Activated T-helper 17 cell treated with anti-CD3 and anti-CD28 coated beads, Interleukin-2, amount 50 U/mL, for 72 hours (primary cell): ENCODE measurements at regions not wholly inside any gene's neighbourhood (a gene's known extent, or its start where the extent isn't known, plus 50 kb on each side); places are given as distances from the start of the nearest gene placed in this dataset.
"Not testable (repeated sequence)": the region's sequence is repeated elsewhere in the genome, so short reads cannot be mapped to it uniquely, and the experiment has no call there.

Experiments
- ATAC-seq: fragments of 150-1000 bp; cut with Tn5 transposase; replicated peaks from 2 replicates; pipeline ENCODE4 v1.10.0; 2021; ENCODE audit warnings: mild to moderate bottlenecking, moderate library complexity
- H3K27ac Mint-ChIP-seq: one replicate; pipeline ENCODE4 v1.8.0; 2022; ENCODE audit warnings: mixed read lengths
- H3K27me3 Mint-ChIP-seq: one replicate; pipeline ENCODE4 v1.8.0; 2022; ENCODE audit warnings: mixed read lengths
- H3K36me3 Mint-ChIP-seq: one replicate; pipeline ENCODE4 v1.8.0; 2022; ENCODE audit warnings: low read depth, mild to moderate bottlenecking, mixed read lengths
- H3K4me1 Mint-ChIP-seq: one replicate; pipeline ENCODE4 v1.8.0; 2022; ENCODE audit warnings: mixed read lengths
- H3K4me3 Mint-ChIP-seq: one replicate; pipeline ENCODE4 v1.8.0; 2022; ENCODE audit warnings: mild to moderate bottlenecking, mixed read lengths
- H3K9me3 Mint-ChIP-seq: one replicate; pipeline ENCODE4 v1.8.0; 2022; ENCODE audit warnings: mixed read lengths

GRCh38 chr6:142016666-142017065, 116.1 kb upstream of the GJE1 start:
- ATAC-seq, H3K27ac Mint-ChIP-seq: not testable (repeated sequence)
- peaks cover 17% of the 10 kb centered on the region for H3K27me3 Mint-ChIP-seq

DNA sequence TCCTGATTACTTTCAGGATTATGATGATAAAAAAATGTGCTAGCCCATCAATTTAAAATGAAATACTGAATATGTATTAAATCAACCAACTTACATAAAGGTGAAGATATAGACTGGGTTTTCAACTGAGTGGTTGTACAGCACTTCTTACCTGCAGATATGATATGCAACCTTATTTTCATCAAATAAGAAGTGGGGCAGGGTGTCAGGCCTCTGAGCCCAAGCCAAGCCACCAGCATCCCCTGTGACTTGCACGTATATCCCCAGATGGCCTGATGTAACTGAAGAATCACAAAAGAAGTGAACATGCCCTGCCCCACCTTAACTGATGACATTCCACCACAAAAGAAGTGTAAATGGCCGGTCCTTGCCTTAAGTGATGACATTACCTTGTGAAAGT, 117.3 kb upstream of the GJE1 start:
- not testable (repeated sequence) for H3K4me3 Mint-ChIP-seq, H3K9me3 Mint-ChIP-seq

More at GRCh38 chr6:142016666-142017065, 116.1 kb upstream of the GJE1 start:
- H3K36me3 Mint-ChIP-seq, H3K4me3 Mint-ChIP-seq, H3K9me3 Mint-ChIP-seq: not testable (repeated sequence)
- peaks cover 18% of the 10 kb centered on the region for H3K4me1 Mint-ChIP-seq

DNA sequence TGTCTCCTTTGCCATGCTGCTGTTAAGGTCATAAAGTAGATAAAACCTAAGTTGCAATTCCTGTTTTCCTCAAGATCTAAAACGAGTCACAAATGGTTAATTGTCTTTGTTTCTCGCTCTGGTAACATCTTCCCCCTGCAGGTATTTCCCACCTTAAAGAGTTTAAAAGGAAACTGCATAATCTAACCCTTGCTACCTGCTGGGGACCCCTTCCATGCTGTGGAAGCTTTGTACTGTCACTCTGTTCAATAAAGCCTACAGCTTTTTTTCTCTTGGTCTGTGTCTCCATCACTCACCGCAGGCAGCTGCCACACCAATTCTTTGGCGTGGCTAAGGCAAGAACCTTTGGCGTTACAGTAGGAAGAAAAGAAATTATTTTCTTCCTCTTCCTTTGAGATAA, 117.7 kb upstream of the GJE1 start:
- H3K27me3 Mint-ChIP-seq, result peaks cover 17% of the 10 kb centered on the region
- peaks cover 18% of the 10 kb centered on the region for H3K4me1 Mint-ChIP-seq
- H3K9me3 Mint-ChIP-seq, result no peaks in the 10 kb centered on the region
- no peak overlapping the region for H3K4me3 Mint-ChIP-seq
- no peaks in the 10 kb centered on the region for H3K36me3 Mint-ChIP-seq
- H3K27ac Mint-ChIP-seq, result no peak overlapping the region
- no peak for ATAC-seq

More for the DNA sequence above, 117.3 kb upstream of the GJE1 start:
- Mint-ChIP-seq H3K27me3 (peaks cover 17% of the 10 kb centered on the region), H3K4me1 (peaks cover 18% of the 10 kb centered on the region)
- not testable (repeated sequence) for H3K27ac Mint-ChIP-seq, H3K36me3 Mint-ChIP-seq, ATAC-seq

DNA sequence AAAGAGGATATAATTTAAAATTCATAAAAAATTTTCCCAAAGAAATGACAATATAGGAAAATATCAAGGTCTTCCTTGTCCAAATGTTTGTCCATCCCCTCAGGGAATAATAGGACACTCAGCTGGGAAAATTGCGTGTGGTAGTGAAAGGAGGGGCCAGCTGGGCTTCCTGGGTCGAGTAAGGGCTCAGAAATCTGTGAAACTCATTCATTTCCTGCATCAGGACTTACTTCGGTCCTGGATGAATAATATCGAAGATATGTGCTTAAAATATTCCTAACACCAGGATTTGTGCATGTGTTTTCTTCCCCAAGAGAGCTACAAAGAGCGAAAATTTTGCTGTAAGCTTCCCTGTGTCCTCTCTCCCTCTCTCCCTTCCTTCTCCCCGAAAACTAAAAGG, 118.2 kb upstream of the GJE1 start:
- Mint-ChIP-seq H3K27me3 (peaks cover 17% of the 10 kb centered on the region), H3K4me1 (peaks cover 18% of the 10 kb centered on the region), H3K36me3 (no peaks in the 10 kb centered on the region)

GRCh38 chr6:142013875-142014495, 118.7 kb upstream of the GJE1 start:
- H3K27ac Mint-ChIP-seq, result peak overlapping the region; percentile 40
- no peaks in the 10 kb centered on the region for H3K36me3 Mint-ChIP-seq
- no peak for ATAC-seq
- no peaks in the 10 kb centered on the region for H3K9me3 Mint-ChIP-seq
- peaks cover 18% of the 10 kb centered on the region for H3K4me1 Mint-ChIP-seq
- no peak overlapping the region for H3K4me3 Mint-ChIP-seq
- H3K27me3 Mint-ChIP-seq, result peaks cover 17% of the 10 kb centered on the region

More for the DNA sequence above, 118.2 kb upstream of the GJE1 start:
- H3K9me3 Mint-ChIP-seq, result no peaks in the 10 kb centered on the region
- no peak for ATAC-seq
- no peak overlapping the region for H3K4me3 Mint-ChIP-seq
- peak overlapping the region; percentile 40 for H3K27ac Mint-ChIP-seq

DNA sequence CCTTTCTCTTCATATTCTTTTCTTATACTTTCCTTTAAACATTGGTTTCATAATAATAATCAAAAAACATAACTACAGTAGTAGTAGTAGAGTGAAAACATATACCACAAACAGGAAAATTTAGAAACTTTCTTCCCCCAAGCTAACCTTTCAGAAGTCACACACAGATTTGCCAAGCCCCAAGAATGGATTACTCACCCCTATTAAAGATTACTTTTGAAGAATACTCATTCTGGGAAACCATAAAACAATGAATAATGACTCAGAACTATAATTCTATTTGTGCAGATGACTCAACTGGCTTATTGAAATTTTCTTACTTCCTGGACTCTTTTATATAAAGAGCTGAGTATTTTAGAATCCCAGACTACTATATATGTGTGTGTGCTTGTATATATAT, 119.4 kb upstream of the GJE1 start:
- H3K4me3 Mint-ChIP-seq, result peak overlapping the region; percentile 15
- peak; percentile 95 for ATAC-seq
- H3K9me3 Mint-ChIP-seq, result no peaks in the 10 kb centered on the region
- no peaks in the 10 kb centered on the region for H3K36me3 Mint-ChIP-seq
- H3K4me1 Mint-ChIP-seq, result peaks cover 18% of the 10 kb centered on the region
- H3K27ac Mint-ChIP-seq, result peak overlapping the region; percentile 62
- H3K27me3 Mint-ChIP-seq, result peaks cover 17% of the 10 kb centered on the region

DNA sequence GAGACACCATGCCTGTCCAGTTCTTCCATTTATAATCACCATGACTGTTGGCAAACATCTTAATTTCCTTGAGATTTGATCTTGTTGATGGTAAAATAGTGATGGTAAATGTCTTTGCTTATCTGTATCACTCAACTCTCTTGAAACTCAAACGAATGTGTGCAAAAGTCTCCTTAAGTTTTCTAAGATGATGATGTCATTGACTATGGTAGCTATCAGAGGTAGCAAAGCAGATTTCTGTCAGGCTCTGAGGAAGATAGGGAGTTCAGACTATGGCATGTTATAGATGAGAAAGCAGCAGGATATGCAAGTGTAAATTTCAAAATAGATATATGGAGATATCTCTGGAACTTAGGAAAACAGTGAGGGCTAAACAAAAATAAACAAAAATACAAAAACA, 121.0 kb upstream of the GJE1 start:
- Mint-ChIP-seq H3K9me3 (no peaks in the 10 kb centered on the region), H3K4me3 (no peak overlapping the region), H3K27ac (no peak overlapping the region), H3K36me3 (no peaks in the 10 kb centered on the region), H3K4me1 (peaks cover 18% of the 10 kb centered on the region), H3K27me3 (peaks cover 13% of the 10 kb centered on the region)
- no peak for ATAC-seq

DNA sequence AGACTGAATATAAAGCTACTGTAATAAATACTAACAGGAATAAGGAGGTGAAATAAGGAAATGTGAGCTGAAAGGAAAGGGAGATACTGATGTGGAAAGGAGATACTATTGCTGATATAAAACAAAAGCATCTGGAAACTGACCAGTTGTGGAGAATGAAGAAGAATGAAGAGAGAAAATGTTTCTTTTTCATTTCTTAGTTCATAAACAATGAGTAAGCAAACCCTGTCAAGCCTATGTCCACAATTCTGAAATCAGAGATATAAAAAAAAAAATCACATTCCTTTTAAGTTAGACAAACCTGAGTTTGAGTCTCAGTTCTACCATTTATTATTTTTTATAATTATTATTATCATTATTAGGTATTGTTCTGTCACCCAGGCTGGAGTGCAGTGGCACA, 121.6 kb upstream of the GJE1 start:
- Mint-ChIP-seq H3K9me3 (no peaks in the 10 kb centered on the region), H3K4me1 (peaks cover 18% of the 10 kb centered on the region), H3K4me3 (no peak overlapping the region), H3K36me3 (no peaks in the 10 kb centered on the region), H3K27ac (no peak overlapping the region), H3K27me3 (peaks cover 13% of the 10 kb centered on the region)
- ATAC-seq, result no peak

DNA sequence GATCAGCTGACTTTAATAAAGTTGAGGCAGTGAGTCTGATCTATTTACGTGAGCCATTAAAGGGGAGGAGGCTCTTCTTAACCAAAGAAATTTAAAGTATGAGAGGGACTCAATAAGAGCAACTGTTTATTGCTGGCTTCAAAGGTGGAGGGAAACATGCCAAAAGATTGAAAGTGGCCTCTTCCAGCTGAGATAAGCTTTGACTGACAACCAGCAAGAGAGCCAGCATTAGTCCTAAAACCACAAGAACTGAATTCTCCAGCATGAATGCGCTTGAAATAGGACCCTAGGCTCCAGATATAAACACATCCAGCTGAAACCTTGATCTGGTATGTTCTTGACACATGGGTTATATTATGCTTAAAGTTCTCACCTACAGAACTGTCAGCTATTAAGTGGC, 123.1 kb upstream of the GJE1 start:
- H3K27me3 Mint-ChIP-seq, result peaks cover 8% of the 10 kb centered on the region
- no peak overlapping the region for H3K27ac Mint-ChIP-seq
- H3K4me1 Mint-ChIP-seq, result peaks cover 14% of the 10 kb centered on the region
- no peaks in the 10 kb centered on the region for H3K9me3 Mint-ChIP-seq
- no peak overlapping the region for H3K4me3 Mint-ChIP-seq
- H3K36me3 Mint-ChIP-seq, result no peaks in the 10 kb centered on the region
- ATAC-seq, result no peak

- peaks cover 7% of the 10 kb centered on the region for H3K4me1 Mint-ChIP-seq
- ATAC-seq, result no peak
- peaks cover 3% of the 10 kb centered on the region for H3K27me3 Mint-ChIP-seq
- H3K27ac Mint-ChIP-seq, result no peak overlapping the region
- H3K36me3 Mint-ChIP-seq, result no peaks in the 10 kb centered on the region
- H3K4me3 Mint-ChIP-seq, result no peak overlapping the region
- no peaks in the 10 kb centered on the region for H3K9me3 Mint-ChIP-seq
Measured at GRCh38 chr6:142008781-142009180, 123.9 kb upstream of the GJE1 start.

DNA sequence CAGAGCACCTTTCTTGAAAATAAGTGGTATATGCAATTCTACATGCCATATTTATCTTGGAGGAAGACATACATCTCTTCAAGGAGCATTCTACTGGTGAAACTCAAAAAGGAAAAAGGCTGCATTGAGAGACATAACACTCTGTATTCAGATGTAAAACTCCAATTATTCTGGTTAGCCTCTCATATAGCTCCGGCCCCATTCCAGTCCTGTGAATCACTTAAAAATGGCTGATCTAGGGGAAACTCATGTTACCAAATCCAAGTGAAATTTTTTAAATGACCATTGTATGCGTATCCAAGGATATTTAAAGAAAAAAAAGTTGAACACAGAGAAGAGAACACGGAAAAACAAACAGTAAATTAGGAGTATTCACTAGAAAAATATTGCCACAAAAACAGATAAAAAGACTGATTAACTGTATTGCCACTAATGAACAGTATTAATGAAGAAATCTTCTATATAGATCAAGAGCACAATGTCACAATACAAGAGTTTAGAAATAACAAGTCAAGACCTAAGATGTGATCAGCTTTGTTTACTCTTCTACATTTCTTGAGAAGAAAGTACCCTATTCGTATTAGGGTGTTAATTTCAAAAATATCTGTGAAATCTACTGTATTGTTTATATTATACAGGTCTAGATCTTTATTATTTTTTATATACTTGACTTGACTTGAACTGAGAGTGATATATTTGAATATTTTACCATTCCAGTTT, 124.5 kb upstream of the GJE1 start:
- no peaks in the 10 kb centered on the region for H3K36me3 Mint-ChIP-seq
- H3K4me3 Mint-ChIP-seq, result no peak overlapping the region
- H3K9me3 Mint-ChIP-seq, result no peaks in the 10 kb centered on the region
- no peak for ATAC-seq
- H3K27ac Mint-ChIP-seq, result no peak overlapping the region
- H3K4me1 Mint-ChIP-seq, result peaks cover 4% of the 10 kb centered on the region
- peaks cover 2% of the 10 kb centered on the region for H3K27me3 Mint-ChIP-seq

- no peak overlapping the region for H3K4me3 Mint-ChIP-seq
- H3K9me3 Mint-ChIP-seq, result no peaks in the 10 kb centered on the region
- no peak overlapping the region for H3K27ac Mint-ChIP-seq
- no peaks in the 10 kb centered on the region for H3K27me3 Mint-ChIP-seq
- H3K36me3 Mint-ChIP-seq, result no peaks in the 10 kb centered on the region
- no peak for ATAC-seq
- no peaks in the 10 kb centered on the region for H3K4me1 Mint-ChIP-seq
Measured at GRCh38 chr6:142005021-142005420, 127.7 kb upstream of the GJE1 start.

DNA sequence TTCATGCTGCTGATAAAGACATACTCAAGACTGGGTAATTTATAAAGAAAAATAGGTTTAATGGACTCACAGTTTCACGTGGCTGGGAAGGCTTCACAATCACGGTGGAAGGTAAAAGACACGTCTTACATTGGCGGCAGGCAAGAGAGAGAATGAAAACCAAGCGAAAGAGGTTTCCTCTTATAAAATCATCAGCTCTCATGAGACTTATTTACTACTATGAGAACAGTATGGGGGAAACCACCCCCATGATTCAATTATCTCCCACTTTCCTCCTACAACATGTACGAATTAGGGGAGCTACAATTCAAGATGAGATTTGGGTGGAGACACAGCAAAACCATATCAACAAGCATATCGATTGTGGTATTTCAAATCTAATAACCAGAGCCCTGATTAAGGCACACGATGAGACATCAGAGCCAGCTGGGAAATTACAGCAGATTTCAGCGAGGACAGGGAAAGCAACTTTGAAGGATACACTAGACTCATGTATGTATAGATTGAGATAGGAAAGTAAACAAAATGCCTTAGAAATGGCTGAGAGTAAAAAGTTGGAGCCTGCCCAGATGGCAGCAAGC, 129.8 kb upstream of the GJE1 start:
- Mint-ChIP-seq H3K27me3 (no peaks in the 10 kb centered on the region), H3K4me3 (no peak overlapping the region), H3K9me3 (no peaks in the 10 kb centered on the region), H3K36me3 (no peaks in the 10 kb centered on the region), H3K27ac (no peak overlapping the region), H3K4me1 (no peaks in the 10 kb centered on the region)
- ATAC-seq, result no peak

GRCh38 chr6:141996823-141997222, 135.9 kb upstream of the GJE1 start:
- Mint-ChIP-seq H3K4me3 (no peak overlapping the region), H3K27me3 (peaks cover 8% of the 10 kb centered on the region), H3K4me1 (peaks cover 5% of the 10 kb centered on the region), H3K36me3 (no peaks in the 10 kb centered on the region), H3K9me3 (peaks cover 16% of the 10 kb centered on the region), H3K27ac (no peak overlapping the region)
- no peak for ATAC-seq

DNA sequence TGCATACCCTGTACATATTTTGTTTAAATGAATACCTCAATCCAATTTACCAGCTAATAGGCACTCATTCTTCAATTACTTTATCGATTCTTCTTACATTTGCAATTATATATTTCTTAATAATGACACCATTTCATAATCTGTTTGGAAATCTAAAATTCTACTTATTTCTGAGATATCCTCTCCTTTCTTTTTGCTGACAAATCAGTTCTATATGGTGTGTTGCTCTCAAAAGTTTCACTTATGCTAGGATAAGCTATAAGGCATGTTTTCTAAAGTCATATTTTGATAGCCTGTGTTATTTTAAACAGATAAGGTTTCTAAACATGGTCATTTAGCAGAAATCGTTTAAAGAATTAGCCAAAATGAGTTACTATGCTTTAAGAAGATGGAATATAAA, 140.6 kb upstream of the GJE1 start:
- Mint-ChIP-seq H3K36me3 (no peaks in the 10 kb centered on the region), H3K4me3 (no peak overlapping the region), H3K27me3 (peaks cover 8% of the 10 kb centered on the region), H3K4me1 (peaks cover 5% of the 10 kb centered on the region), H3K9me3 (peaks cover 13% of the 10 kb centered on the region), H3K27ac (no peak overlapping the region)
- no peak for ATAC-seq
